Loucy (cell line): ENCODE measurements at regions not wholly inside any gene's neighbourhood (a gene's known extent, or its start where the extent isn't known, plus 50 kb on each side); places are given as distances from the start of the nearest gene placed in this dataset.

ENCODE experiments used
- H2AFZ ChIP-seq: fragments of 200-600 bp; sonication (generic); 2 replicates; pipeline ENCODE4 v1.6.0; 2016; ENCODE audit warnings: antibody characterized with exemption, mild to moderate bottlenecking, low read length, moderate library complexity
- H3F3A ChIP-seq: fragments of 200-600 bp; 2 replicates; pipeline ENCODE4 v1.6.0; 2016; ENCODE audit warnings: antibody characterized with exemption, low read depth, mild to moderate bottlenecking
- H3K27me3 ChIP-seq: fragments of 200-600 bp; sonication (generic); 2 replicates; pipeline ENCODE4 v1.6.1; 2014; ENCODE audit warnings: low read length, mild to moderate bottlenecking; ENCODE audit not compliant: insufficient read depth, poor library complexity, severe bottlenecking
- H3K36me3 ChIP-seq: fragments of 200-600 bp; sonication (generic); 2 replicates; pipeline ENCODE4 v1.6.1; 2016; ENCODE audit warnings: low read length; ENCODE audit not compliant: insufficient read depth
- H3K4me1 ChIP-seq: fragments of 200-600 bp; sonication (generic); 2 replicates; pipeline ENCODE4 v1.5.1; 2014; ENCODE audit warnings: low read length, mild to moderate bottlenecking; ENCODE audit not compliant: insufficient read depth, poor library complexity, severe bottlenecking
- H3K4me2 ChIP-seq: fragments of 200-600 bp; sonication (generic); 2 replicates; pipeline ENCODE4 v1.6.0; 2014; ENCODE audit warnings: antibody characterized with exemption, low read length, low read depth, mild to moderate bottlenecking; ENCODE audit not compliant: poor library complexity, severe bottlenecking
- H3K4me3 ChIP-seq: fragments of 200-600 bp; sonication (generic); 2 replicates; pipeline ENCODE4 v1.5.1; 2014; ENCODE audit warnings: low read length, mild to moderate bottlenecking, mixed read lengths; ENCODE audit not compliant: poor library complexity, severe bottlenecking
- H3K79me2 ChIP-seq: fragments of 200-600 bp; sonication (generic); 2 replicates; pipeline ENCODE4 v1.6.1; 2014; ENCODE audit warnings: low read length; ENCODE audit not compliant: insufficient read depth
- H3K9ac ChIP-seq: fragments of 200-600 bp; sonication (generic); 2 replicates; pipeline ENCODE4 v1.6.0; 2014; ENCODE audit warnings: mild to moderate bottlenecking, low read depth, low read length, moderate library complexity; ENCODE audit not compliant: poor library complexity, severe bottlenecking
- H3K9me2 ChIP-seq: fragments of 200-600 bp; sonication (generic); replicated peaks from 2 replicates; pipeline ENCODE4 v1.6.1; 2016; ENCODE audit warnings: low read depth, low read length, mixed read lengths
- H3K9me3 ChIP-seq: fragments of 200-600 bp; sonication (generic); 2 replicates; pipeline ENCODE4 v1.6.1; 2014; ENCODE audit warnings: mild to moderate bottlenecking, antibody characterized with exemption, low read length, low read depth; ENCODE audit not compliant: insufficient read depth
- H4K20me1 ChIP-seq: fragments of 200-600 bp; sonication (generic); 2 replicates; pipeline ENCODE4 v1.6.0; 2014; ENCODE audit warnings: antibody characterized with exemption, low read length, mild to moderate bottlenecking; ENCODE audit not compliant: insufficient read depth, poor library complexity, severe bottlenecking
- EZH2phosphoT487 ChIP-seq: fragments of 200-600 bp; IDR thresholded peaks from 2 replicates; pipeline ENCODE4 v1.6.1; 2018; ENCODE audit warnings: antibody characterized with exemption, mild to moderate bottlenecking, moderate library complexity, borderline replicate concordance
- TF ChIP-seq, protein P1 (sequence below): fragments of 200-600 bp; sonication (generic); conservative IDR thresholded peaks from 2 replicates; pipeline ENCODE4 v1.5.1; 2014; ENCODE audit warnings: mild to moderate bottlenecking, antibody characterized with exemption, low read length

GRCh38 chr10:34912771-34913170, 97.7 kb upstream of the PARD3 start:
- Histone ChIP-seq H3K4me3 (no peak overlapping the region), H3K79me2 (no peaks in the 10 kb centered on the region), H3K9ac (no peak overlapping the region), H3K9me3 (no peaks in the 10 kb centered on the region), H3K4me1 (no peaks in the 10 kb centered on the region), H3K9me2 (no peaks in the 10 kb centered on the region), H3K4me2 (no peak overlapping the region), H2AFZ (no peak overlapping the region), H4K20me1 (no peaks in the 10 kb centered on the region), H3F3A (no peaks in the 10 kb centered on the region), H3K27me3 (no peaks in the 10 kb centered on the region), H3K36me3 (no peaks in the 10 kb centered on the region)
- TF ChIP-seq, protein P1, sequence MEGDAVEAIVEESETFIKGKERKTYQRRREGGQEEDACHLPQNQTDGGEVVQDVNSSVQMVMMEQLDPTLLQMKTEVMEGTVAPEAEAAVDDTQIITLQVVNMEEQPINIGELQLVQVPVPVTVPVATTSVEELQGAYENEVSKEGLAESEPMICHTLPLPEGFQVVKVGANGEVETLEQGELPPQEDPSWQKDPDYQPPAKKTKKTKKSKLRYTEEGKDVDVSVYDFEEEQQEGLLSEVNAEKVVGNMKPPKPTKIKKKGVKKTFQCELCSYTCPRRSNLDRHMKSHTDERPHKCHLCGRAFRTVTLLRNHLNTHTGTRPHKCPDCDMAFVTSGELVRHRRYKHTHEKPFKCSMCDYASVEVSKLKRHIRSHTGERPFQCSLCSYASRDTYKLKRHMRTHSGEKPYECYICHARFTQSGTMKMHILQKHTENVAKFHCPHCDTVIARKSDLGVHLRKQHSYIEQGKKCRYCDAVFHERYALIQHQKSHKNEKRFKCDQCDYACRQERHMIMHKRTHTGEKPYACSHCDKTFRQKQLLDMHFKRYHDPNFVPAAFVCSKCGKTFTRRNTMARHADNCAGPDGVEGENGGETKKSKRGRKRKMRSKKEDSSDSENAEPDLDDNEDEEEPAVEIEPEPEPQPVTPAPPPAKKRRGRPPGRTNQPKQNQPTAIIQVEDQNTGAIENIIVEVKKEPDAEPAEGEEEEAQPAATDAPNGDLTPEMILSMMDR = no peak
- TF ChIP-seq EZH2phosphoT487 = no peak

DNA sequence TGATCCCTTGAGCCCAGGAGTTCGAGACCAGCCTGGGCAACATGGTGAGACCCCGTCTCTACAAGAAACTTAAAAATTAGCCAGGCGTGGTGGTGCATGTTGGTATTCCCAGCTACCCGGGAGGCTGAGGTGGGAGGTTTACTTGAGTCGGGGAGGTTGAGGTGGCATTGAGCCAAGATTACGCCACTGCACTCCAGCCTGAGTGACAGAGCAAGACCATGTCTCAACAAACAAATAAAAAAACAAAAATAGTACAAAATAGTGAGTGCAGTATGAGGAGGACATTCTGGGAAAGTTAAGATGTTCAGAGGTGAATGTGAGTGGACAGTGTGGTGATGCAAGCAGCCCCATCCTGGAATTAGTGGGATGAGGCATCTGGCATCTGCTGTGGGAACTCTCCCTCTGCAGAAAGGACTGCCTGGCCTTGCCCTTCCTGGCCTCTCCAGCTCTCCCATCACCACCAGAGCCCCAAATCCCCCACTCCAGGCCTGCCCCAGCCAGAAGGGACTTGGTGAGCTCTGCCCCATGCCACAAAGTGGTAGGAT, 96.6 kb upstream of the PARD3 start:
- H3K9me3 ChIP-seq = no peaks in the 10 kb centered on the region
- H3K27me3 ChIP-seq = no peaks in the 10 kb centered on the region
- H3K4me2 ChIP-seq = no peak overlapping the region
- no peaks in the 10 kb centered on the region for H3K9me2 ChIP-seq
- no peak overlapping the region for H3K9ac ChIP-seq
- TF ChIP-seq, protein P1 = no peak
- TF ChIP-seq EZH2phosphoT487 = no peak
- H4K20me1 ChIP-seq = no peaks in the 10 kb centered on the region
- H3K4me1 ChIP-seq = no peaks in the 10 kb centered on the region
- H2AFZ ChIP-seq = no peak overlapping the region
- no peaks in the 10 kb centered on the region for H3K79me2 ChIP-seq
- H3F3A ChIP-seq = no peaks in the 10 kb centered on the region
- H3K4me3 ChIP-seq = no peak overlapping the region
- H3K36me3 ChIP-seq = no peaks in the 10 kb centered on the region

DNA sequence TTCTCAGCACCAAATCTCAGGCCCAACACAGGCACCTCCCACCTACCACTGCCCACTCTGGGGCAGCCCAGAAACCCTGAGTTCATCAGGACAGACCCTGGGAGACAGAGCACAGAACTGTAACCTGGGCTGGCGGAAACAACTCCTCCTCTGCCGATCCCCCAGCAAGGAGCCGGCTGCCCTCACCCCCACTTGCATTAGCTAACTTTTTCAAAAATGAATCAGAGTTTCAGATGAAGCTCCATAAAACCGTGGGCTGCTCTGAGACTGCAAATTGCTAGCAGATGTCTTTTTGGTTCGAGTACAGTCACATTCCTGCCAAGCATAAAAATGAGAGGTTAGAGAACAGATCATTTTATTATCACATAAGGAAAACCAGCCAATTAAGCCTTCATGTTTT, 93.4 kb upstream of the PARD3 start:
- Histone ChIP-seq H3K36me3 (no peaks in the 10 kb centered on the region), H3K4me2 (no peak overlapping the region)

More for the DNA sequence above, 93.4 kb upstream of the PARD3 start:
- Histone ChIP-seq H3K9me3 (no peaks in the 10 kb centered on the region), H3K4me1 (no peaks in the 10 kb centered on the region), H2AFZ (no peak overlapping the region), H3K79me2 (no peaks in the 10 kb centered on the region), H3F3A (no peaks in the 10 kb centered on the region), H3K9ac (no peak overlapping the region), H3K27me3 (no peaks in the 10 kb centered on the region), H3K4me3 (no peak overlapping the region), H3K9me2 (no peaks in the 10 kb centered on the region), H4K20me1 (no peaks in the 10 kb centered on the region)
- TF ChIP-seq, protein P1 = no peak
- no peak for TF ChIP-seq EZH2phosphoT487
